OCI-LY3 (cell line): ENCODE measurements at regions not wholly inside any gene's neighbourhood (a gene's known extent, or its start where the extent isn't known, plus 50 kb on each side); places are given as distances from the start of the nearest gene placed in this dataset.

ENCODE experiments used
- EZH2phosphoT487 ChIP-seq: fragments of 200-600 bp; shearing (Covaris generic); IDR thresholded peaks from 2 replicates; pipeline ENCODE4 v1.6.1; 2018; ENCODE audit warnings: antibody characterized with exemption, mixed run types, low read depth
- TF ChIP-seq, protein P1 (sequence below): fragments of 200-600, 300-600 bp; sonication (generic); IDR thresholded peaks from 2 replicates; pipeline ENCODE4 v1.5.1; 2014; ENCODE audit warnings: antibody characterized with exemption, low read length, low read depth

DNA sequence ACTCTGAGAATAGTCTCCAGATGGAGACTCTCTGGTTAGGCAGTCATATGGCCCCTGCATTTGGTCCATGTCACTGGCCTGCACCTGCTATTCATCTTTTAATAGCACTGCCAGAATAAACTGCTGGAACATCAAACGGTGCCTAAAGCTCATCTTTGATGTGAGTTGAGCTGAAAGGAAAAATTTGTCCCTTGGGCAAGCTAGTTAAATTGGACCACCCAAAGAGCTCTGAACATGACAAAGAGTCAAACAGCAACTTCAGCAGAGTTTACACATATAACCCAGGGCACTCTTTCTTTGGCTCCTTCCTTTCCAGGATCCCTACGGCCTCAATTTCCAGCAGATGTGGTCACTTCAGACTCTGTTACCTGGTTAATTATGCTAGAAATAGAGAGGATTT is 269.9 kb downstream of the RPL10L start:
- TF ChIP-seq, protein P1, sequence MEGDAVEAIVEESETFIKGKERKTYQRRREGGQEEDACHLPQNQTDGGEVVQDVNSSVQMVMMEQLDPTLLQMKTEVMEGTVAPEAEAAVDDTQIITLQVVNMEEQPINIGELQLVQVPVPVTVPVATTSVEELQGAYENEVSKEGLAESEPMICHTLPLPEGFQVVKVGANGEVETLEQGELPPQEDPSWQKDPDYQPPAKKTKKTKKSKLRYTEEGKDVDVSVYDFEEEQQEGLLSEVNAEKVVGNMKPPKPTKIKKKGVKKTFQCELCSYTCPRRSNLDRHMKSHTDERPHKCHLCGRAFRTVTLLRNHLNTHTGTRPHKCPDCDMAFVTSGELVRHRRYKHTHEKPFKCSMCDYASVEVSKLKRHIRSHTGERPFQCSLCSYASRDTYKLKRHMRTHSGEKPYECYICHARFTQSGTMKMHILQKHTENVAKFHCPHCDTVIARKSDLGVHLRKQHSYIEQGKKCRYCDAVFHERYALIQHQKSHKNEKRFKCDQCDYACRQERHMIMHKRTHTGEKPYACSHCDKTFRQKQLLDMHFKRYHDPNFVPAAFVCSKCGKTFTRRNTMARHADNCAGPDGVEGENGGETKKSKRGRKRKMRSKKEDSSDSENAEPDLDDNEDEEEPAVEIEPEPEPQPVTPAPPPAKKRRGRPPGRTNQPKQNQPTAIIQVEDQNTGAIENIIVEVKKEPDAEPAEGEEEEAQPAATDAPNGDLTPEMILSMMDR: no peak
- TF ChIP-seq EZH2phosphoT487: no peak
